ENCODE measurements at regions not wholly inside any gene's neighbourhood (a gene's known extent, or its start where the extent isn't known, plus 50 kb on each side); places are given as distances from the start of the nearest gene placed in this dataset.

DNA sequence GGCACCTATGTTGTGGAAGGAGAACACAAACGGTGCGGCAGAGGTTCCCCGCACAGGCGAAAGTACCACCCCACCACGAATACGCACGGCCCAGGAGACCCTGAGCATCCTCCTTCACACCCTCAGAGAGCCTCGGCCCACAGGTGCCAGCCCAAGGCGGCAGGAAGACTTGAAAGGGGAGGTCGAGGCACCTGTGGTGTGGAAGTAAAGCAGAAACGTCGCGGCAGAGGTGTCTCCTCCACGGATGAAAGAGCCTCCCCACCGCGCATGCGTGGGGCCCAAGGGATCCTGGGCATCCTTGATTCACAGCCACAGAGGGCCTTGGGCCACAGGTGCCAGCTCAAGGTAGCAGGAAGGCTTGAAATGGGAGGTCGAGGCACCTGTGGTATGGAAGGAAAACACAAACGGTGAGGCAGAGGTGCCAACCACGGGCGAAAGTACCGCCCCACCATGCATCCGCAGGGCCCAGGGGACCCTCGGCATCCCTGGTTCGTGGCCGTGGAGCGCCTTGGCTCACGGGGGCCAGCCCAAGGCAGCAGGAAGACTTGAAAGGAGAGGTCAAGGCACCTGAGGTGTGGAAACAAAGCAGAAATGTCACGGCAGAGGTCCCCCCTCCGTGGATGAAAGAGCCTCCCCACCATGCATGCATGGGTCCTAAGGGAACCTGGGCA, 380.1 kb downstream of the ALG10 start:
- Histone ChIP-seq H3K4me1 (no peaks in the 10 kb centered on the region), H3K27ac (no peak overlapping the region), H3K27me3 (no peaks in the 10 kb centered on the region), H3K36me3 (no peaks in the 10 kb centered on the region), H3K4me3 (no peak overlapping the region), H3K9me3 (peaks cover 27 to 55% of the 10 kb centered on the region in 2 donors)
- TF ChIP-seq EP300 (IDR thresholded peaks at IDR 0.05; ENCODE audit: low read depth) (no peak), POLR2A (IDR thresholded peaks at IDR 0.05) (no peak), POLR2AphosphoS5 (IDR thresholded peaks at IDR 0.05) (no peak)
- TF ChIP-seq, protein P1, sequence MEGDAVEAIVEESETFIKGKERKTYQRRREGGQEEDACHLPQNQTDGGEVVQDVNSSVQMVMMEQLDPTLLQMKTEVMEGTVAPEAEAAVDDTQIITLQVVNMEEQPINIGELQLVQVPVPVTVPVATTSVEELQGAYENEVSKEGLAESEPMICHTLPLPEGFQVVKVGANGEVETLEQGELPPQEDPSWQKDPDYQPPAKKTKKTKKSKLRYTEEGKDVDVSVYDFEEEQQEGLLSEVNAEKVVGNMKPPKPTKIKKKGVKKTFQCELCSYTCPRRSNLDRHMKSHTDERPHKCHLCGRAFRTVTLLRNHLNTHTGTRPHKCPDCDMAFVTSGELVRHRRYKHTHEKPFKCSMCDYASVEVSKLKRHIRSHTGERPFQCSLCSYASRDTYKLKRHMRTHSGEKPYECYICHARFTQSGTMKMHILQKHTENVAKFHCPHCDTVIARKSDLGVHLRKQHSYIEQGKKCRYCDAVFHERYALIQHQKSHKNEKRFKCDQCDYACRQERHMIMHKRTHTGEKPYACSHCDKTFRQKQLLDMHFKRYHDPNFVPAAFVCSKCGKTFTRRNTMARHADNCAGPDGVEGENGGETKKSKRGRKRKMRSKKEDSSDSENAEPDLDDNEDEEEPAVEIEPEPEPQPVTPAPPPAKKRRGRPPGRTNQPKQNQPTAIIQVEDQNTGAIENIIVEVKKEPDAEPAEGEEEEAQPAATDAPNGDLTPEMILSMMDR (IDR thresholded peaks at IDR 0.05) = no peak
- peak; percentile 1 for DNase-seq
- in situ Hi-C loops (cut with MboI; ENCODE audit: low pct_ligation_motif_present in 1 of 4, low pct_unique_long_range_greater_than_20kb in 1 of 4, low sequenced_read_pairs in 3 of 4) (no loop called here), intact Hi-C loops (cut with DNase I; ENCODE audit: low total_unique reads) (no loop called here)
- WGBS, 2 donors (ENCODE audit: low coverage in 1 of 2) = 77% methylated on average over 30 of the region's 30 CpGs; no CpG with 5 or more reads in 1 of the 2 donors

- no peaks in the 10 kb centered on the region for H3K36me3 ChIP-seq
- in situ Hi-C loops (cut with MboI; ENCODE audit: low pct_ligation_motif_present in 1 of 4, low pct_unique_long_range_greater_than_20kb in 1 of 4, low sequenced_read_pairs in 3 of 4) = no loop called here
- H3K4me1 ChIP-seq = no peaks in the 10 kb centered on the region
- H3K27me3 ChIP-seq = no peaks in the 10 kb centered on the region
- WGBS, 2 donors (ENCODE audit: low coverage in 1 of 2) = 74 to 83% methylated on average over 6 to 33 of the region's 33 CpGs
- TF ChIP-seq, protein P1 (IDR thresholded peaks at IDR 0.05) = no peak
- TF ChIP-seq POLR2A (IDR thresholded peaks at IDR 0.05) = no peak
- TF ChIP-seq EP300 (IDR thresholded peaks at IDR 0.05; ENCODE audit: low read depth) = no peak
- TF ChIP-seq POLR2AphosphoS5 (IDR thresholded peaks at IDR 0.05) = no peak
- peaks cover 34 to 62% of the 10 kb centered on the region in 2 donors for H3K9me3 ChIP-seq
- intact Hi-C loops (cut with DNase I; ENCODE audit: low total_unique reads) = no loop called here
- H3K4me3 ChIP-seq = no peak overlapping the region
- DNase-seq = peak; percentile 3
- H3K27ac ChIP-seq = no peak overlapping the region
These were observed 380.8 kb downstream of the ALG10 start for GRCh38 chr12:34402899-34403705.

DNA sequence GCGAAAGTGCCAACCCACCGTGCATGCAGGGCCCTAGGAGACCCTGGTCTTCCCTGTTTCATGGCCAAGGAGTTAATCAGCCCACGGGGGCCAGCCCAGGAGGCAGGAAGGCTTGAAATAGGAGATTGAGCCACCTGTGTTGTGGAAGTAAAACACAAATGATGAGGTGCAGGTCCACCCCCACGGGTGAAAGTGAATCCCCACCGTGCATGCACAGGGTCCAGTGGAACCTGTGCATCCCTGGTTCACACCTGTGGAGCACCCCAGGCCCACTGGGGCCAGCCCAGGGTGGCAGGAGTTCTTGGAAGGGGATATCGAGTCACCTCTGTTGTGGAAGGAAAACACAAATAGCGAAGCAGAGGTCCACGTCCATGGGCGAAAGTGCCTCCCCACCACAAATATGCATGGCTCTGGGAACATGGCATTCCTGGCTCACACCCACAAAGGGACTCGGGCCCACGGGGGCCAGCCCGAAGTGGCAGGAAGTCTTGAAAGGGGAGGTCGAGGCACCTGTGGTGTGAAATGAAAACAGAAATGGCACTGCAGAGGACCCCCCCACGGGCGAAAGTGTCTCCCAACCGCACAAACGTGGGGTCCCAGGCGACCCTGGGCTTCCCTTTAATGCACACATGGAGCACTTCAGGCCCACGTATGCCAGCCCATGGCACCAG, 381.5 kb downstream of the ALG10 start:
- TF ChIP-seq EP300 (IDR thresholded peaks at IDR 0.05; ENCODE audit: low read depth) = no peak
- TF ChIP-seq POLR2AphosphoS5 (IDR thresholded peaks at IDR 0.05) = no peak
- TF ChIP-seq, protein P1 (IDR thresholded peaks at IDR 0.05) = no peak
- no peak for TF ChIP-seq POLR2A (IDR thresholded peaks at IDR 0.05)
- in situ Hi-C loops (cut with MboI; ENCODE audit: low pct_ligation_motif_present in 1 of 4, low pct_unique_long_range_greater_than_20kb in 1 of 4, low sequenced_read_pairs in 3 of 4) = no loop called here
- intact Hi-C loops (cut with DNase I; ENCODE audit: low total_unique reads) = no loop called here
- Histone ChIP-seq H3K27me3 (no peaks in the 10 kb centered on the region), H3K9me3 (peaks cover 41 to 69% of the 10 kb centered on the region in 2 donors), H3K27ac (no peak overlapping the region), H3K36me3 (no peaks in the 10 kb centered on the region), H3K4me1 (no peaks in the 10 kb centered on the region), H3K4me3 (no peak overlapping the region)
- DNase-seq = peak; percentile 4
- 65% methylated on average over 19 of the region's 19 CpGs; no CpG with 5 or more reads in 1 of the 2 donors for WGBS, 2 donors (ENCODE audit: low coverage in 1 of 2)
